GM21360 (cell line): ENCODE measurements at regions not wholly inside any gene's neighbourhood (a gene's known extent, or its start where the extent isn't known, plus 50 kb on each side); places are given as distances from the start of the nearest gene placed in this dataset.
"Not testable (repeated sequence)": the region's sequence is repeated elsewhere in the genome, so short reads cannot be mapped to it uniquely, and the experiment has no call there.

ENCODE experiments used
- ATAC-seq: cut with Tn5 transposase; IDR thresholded peaks from one replicate; pipeline ENCODE4 v1.9.1; 2021; ENCODE audit warnings: mild to moderate bottlenecking, moderate library complexity; ENCODE audit not compliant: unreplicated experiment

DNA sequence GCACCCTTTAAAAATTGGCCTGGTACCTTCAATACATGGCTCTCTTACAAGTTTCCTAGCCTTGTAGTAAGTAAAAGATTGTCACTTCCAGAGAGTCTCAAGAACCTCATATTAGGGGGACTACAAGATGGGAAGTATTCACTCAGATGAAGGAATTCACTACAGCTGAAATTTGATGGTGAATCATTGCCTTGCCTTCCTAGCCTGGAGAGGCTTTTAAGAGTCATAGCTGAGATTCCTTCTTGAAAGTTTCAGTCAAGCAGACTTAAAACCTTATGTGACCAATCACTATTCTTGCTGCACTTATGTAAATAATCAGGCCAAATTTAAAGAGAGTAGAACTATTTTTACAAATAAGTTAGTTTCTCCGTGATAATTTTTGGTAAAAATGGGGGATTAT, 451.6 kb downstream of the TRHDE start:
- ATAC-seq: no peak

DNA sequence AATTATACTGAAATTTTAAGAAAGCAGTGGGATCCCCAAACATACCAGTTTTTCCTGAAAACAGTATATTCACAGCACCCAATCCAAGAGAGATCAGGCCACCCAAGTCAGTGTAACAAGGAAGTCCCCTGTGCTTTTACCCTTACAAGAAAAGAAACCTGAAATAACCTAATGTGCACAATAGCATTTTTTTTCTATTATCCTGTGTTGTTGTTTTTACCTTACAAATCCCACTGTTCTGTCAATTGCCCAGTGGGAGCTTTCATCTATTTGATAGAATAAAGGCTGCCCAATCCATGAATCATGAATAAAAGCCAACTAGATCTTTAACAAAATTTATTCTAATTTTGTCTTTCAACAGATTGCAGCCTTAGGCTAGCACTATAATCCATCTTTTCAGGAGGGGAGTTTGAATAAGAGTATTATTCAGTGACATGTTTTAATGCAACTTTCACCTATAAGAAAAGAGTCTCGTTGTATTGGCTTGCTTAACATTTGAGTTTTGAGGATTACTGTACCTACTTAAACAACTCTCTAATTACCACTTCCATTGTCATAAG, 457.4 kb downstream of the TRHDE start:
- no peak for ATAC-seq

DNA sequence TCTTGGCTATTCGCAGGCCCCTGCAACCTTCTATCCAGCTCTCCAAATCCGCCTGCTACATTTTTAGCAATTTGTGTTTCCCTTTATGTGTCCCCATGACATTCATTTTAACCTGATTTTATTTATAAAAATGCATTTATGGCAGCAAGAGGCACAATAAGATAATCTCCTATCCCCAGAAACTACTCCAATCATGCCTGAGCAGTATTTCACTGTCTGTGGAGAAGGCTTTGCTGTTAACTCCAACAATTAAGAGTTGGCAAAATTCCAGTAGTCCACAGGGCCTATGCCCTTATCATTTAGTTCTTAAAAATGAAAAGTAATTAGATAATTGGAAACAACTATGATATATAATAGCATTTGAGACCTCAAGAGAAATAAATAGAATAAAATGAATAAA, 462.4 kb downstream of the TRHDE start:
- ATAC-seq: no peak

DNA sequence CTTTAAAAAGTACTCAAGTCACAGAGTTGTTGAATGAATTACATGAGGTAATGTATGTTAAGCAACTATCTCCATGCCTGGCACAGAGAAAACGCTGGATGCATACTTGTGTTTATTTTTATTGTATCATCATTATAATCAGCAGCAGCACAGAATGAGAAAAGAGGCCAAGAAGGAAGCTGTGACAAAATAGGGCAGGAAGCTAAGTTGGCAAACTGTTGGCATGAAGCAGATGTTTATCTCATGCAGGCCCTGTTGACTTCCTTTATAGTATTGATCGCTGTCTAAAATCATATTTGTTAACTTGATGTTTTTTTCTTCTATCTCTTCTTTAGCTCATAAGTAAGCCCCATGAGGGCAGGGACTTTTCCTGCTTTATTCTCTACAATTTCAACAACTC, 466.6 kb downstream of the TRHDE start:
- ATAC-seq: no peak

DNA sequence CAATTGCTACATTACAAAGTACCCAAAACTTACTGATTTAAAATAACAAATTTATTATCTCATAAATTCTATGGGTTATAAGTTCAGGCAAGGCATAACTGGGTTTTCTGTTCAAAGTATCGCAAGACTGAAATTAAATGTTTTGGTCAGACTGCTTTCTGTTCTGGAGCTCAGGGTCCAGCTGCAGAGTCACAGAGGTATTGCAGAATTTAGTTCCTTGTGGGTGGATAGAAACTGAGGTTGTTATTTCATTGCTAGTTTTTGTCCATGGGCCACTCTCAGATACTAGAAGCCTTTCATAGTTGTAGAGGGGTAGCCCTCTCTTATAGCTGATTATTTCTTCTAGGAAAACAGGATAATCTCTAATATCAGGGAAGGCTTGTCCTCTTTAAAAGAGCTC, 467.9 kb downstream of the TRHDE start:
- ATAC-seq: no peak

DNA sequence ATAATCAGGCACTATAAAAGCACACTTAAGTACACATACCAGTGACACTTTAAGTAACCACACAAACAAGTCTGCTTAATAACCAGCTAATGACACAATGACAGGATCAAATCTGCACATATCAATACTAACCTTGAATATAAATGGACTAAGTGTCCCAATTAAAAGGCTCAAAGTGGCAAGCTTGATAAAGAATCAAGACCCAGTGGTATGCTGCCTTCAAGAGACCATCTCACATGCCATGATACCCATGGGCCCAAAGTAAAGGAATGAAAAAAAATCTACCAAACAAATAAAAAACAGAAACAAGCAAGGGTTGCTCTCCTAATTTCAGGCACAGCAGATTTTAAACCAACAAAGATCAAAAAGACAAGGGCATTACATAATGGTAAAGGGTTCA, 470.4 kb downstream of the TRHDE start:
- no peak for ATAC-seq

DNA sequence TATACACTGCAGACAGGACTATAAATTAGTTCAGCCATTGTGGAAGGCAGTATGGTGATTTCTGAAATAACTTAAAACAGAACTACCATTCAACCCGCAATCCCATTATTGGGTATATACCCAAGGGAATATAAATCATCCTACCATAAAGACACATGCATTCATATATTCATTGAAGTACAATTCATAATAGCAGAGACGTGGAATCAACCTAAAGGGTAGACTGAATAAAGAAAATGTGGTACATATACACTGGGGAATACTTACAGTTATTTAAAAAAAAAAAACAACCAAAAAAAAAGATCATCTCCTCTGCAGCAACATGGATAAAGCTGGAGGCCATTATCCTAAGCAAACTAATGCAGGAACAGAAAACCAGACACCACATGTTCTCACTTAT, 473.9 kb downstream of the TRHDE start:
- no peak for ATAC-seq

DNA sequence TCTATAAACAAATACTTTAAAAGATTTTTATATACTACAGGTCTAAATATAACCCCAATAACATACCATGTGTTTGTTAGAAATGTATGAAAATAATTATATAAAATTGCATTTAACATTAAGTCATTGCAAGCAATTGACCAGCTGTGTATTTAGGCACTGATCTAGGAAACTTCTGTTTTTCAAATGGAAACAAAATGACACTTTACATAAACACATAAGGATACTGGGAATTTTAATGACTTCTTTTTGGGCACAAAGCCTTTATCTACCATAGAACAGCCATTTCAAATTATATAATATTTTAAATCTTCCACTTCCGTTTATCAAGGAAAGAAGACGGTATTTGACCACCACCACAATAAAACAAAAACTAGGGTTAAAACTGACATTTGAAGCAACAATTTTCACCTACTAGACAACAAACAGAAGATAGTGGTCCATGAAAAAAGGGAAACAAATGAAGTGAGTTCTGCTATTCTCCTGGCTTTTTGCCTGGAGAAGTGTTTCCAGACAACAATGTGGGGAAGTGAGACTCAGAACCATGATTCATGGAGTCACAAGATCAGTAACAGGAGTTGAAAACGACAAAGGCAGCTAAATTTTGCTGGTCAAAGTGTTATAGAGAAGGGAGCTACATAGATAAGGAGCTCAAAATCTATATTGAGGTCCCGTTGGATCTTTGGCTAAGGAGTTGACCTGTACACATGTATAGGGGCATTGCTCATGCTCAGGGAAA, 475.1 kb downstream of the TRHDE start:
- no peak for ATAC-seq

DNA sequence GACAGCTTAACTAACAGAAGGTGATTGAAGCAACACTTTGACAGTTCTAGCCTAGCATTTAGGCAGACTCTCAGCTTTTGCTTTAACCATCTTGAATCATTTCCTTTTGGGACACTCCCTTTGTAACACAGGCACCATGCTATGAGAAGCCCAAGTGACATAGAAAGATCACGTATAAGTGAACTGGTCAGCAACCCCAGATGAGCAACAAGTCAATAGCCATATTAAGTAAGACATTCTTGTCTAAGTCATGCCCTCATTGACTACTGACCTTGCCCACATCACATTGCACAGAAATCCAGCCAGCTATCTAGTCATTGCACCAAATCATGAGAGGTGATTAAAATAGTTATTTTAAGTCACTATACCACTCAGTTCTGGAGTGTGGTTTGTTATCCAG, 476.8 kb downstream of the TRHDE start:
- no peak for ATAC-seq

DNA sequence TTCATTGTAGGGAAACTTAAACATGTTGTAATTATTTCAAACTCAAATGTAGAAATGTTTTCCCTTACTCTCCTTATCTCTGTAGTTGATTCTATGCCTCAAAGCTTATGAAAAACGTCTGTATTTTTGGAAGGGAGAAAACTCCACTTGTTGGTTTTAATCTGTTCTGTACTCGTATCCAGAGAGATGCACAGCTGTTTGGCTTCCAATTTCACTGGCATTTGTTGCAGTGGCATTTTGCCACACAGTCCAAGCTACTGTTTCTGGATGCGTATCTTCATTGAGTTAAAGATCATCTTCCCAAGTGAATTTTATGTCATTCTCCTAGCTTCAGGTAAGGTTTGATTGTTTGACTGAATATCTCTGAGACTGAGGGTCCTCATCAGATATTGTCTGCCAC, 481.4 kb downstream of the TRHDE start:
- no peak for ATAC-seq

DNA sequence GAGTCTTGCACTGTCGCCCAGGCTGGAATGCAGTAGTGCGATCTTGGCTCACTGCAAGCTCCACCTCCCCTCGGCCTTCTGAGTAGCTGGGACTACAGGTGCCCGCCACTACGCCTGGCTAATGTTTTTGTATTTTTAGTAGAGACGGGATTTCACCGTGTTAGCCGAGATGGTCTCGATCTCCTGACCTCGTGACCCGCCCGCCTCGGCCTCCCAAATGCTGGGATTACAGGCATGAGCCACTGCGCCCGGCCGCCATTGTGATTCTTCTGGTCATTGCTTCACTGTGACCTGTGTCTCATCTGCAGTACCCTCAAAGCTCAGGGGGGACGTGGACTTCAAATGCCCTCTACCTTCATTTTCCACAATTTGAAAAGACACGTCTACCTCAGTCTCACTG, 481.9 kb downstream of the TRHDE start:
- ATAC-seq: not testable (repeated sequence)

DNA sequence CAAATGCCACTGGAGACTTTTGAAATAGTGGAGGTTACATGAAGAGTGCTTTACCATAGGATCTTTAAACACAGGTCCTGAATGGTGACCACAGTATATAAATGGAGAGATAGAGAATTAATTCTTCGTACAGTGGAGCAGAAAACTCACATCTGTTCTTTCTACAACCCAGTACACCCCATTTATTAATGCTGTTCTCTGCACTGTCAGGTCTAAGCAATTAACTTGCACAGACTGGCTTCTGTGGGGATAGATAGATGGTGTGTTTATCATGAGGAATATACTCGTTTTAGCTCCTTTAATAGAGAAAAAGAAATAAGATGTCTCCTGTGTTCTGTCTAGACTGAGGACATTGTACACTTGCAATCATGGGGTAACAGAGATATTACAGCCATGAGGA, 494.3 kb downstream of the TRHDE start:
- ATAC-seq: no peak

DNA sequence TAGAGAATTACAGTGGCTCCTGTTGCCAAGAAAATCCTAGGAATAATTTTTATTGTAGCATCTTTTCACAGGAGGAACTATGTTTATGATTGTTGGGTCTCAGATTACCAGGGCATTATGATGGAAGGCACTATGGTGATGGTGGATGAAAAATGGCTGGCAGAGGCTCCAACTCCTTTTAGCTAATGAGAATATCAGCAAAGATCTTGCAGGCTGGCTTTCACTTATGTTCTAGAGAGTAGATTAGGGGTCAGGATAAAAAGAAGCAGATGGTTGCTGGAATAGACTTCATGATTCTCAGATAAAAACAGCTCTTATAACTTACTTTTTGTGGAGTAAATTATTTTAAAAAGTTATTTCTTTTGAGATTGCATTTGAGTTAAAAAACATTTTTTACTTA, 501.9 kb downstream of the TRHDE start:
- no peak for ATAC-seq

DNA sequence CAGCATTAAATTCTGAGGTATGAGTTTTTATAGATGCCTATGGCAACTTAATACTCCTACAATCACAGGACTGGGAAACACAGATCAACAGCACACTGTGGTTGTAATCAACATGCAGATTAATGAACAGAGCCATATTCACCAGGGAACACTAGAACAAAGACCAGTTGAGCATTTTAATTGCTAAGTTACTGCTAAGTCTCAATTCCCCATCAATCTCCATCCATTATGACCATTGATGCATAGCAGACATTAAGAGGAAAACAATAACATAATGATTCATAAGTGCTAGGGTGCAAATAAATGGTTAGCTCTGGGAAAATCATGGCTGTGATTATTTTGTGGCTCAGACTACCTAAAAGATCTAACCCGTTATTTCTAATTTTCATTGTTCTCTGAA, 505.6 kb downstream of the TRHDE start:
- no peak for ATAC-seq

DNA sequence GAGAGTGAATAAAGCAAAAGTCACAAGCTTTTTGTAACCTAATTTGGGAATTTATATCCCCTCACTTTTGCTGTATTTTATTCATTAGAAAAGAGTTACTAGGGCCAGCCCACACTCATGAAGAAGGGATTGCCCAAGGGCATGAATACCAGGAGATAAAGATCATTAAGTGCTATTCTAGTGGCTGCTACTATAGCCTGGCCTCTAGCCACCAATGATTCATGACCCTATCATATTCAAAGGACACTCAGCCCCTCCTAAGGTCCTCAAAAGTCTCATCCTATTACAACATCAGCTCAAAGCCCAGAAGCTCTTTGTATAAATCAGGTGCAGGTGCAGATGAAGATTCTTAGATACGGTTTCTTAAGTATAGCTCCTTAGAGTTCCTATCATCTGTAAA, 518.1 kb downstream of the TRHDE start:
- no peak for ATAC-seq

DNA sequence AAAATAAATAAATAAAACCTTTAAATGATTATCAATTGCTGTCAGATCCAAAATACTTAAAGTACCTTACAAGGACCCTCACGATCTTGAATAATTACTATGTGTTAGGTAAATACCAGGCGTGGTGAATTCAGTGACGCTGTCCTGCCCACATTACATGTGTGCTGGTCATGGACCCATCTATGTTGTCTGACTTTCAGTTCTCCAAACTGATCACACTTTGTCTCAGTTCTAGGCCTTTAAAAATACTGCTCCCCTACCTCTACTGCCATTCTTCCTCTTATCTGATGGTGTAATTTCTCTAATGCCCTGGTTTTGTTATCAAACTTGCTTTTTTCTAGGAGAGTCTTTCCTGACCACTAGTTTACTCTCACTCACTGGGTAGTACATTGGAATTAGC, 520.7 kb downstream of the TRHDE start:
- no peak for ATAC-seq

DNA sequence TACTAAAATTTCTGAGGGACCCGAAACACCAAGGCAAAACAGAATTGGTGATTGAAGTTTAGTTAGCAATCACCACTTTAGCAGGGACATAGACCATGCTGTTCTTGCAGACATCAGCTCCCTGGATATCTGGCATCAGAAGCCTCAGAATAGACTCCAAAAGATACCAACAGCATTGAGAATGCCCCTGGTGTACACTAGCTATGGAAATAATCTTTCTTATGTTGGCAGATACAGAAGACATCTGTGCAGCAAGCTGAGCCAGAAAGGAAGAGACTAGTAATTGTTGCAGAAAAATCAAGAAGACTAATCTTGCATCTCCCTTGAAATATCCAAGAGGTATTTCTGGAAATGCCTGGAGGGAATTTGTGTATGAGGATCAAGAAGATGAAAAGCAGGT, 521.6 kb downstream of the TRHDE start:
- ATAC-seq: no peak

DNA sequence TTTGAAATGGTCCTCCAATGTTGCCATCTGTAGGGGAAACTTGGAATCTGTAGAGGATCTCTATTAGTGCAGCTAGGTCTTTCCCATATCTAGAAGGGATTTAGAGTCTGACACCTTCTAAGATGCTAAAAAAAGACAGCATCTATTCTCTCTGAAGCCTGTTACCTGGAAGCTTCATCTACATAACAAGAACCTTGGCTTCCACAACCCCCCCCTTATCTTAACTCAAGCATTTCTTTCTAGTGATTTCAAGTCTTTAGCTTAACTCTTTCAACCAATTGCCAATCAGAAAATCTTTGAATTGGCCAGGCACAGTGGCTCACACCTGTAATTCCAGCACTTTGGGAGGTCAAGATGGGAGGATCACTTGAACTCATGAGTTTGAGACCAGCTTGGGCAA, 543.3 kb downstream of the TRHDE start:
- ATAC-seq: no peak

DNA sequence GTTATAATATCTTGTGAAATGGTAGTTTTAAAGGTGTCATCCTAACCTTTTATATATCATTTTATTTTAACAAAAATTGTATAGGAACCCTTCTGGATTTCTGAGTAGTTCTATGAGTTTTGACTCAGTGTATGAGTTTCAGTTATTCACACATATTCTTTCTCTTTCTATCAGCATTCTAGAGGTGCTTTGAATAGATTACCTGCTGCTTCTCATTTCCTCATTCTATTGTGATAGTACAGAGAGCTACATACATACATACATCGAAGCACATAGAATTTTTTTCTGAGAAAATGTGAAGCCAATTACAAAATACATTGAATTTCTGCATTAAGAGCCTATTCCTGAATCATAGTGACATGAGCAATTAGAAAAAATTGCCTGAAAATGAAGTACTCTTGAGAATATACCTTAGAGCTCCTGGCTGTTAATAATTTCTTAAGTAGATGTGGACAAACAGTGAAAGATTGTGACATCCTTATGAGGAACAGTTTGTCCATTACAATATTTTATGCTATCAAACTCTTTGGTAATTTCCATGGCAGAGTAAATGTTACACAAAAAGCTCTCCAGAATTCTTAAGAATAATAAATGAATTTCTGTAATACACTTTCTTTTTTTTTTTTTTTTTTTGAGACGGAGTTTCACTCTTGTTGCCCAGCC, 556.6 kb downstream of the TRHDE start:
- no peak for ATAC-seq

DNA sequence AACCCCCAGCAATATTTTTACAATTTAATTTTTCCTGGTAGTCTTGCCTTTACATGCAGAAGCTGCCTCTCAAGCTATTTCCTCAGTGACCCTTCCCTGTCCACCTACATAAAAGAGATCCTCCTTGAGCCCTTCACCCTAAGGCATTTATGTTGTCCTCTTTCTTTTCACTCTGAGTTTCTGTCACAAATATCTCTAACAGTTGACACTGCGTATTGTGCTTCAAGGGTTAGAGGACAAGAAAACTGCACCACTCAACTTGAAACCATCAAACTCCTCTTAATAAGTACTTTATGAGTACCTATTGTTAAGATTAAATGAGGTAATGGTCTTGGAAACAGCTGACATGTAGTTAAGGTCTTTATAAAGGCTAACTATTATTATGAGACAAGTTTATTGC, 557.7 kb downstream of the TRHDE start:
- ATAC-seq: no peak

DNA sequence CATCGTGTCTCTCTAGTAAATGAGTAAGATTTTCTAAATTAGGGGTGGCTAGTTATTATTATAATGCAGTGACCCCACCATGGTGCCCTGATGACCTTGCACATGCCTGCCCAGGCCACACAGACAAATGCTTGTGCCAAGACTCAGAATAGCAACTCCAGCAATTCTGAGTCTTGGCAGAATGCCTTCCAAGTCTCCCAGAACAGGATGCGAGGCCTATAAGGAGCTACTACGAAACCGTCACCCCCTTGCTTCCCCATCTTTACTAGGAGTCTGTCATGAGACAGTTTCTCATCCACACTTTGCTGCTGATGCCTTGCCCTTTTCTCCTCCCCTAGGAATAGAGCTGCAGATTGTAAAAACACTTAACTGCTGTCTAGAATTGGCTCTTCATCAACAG, 559.9 kb downstream of the TRHDE start:
- ATAC-seq: no peak

DNA sequence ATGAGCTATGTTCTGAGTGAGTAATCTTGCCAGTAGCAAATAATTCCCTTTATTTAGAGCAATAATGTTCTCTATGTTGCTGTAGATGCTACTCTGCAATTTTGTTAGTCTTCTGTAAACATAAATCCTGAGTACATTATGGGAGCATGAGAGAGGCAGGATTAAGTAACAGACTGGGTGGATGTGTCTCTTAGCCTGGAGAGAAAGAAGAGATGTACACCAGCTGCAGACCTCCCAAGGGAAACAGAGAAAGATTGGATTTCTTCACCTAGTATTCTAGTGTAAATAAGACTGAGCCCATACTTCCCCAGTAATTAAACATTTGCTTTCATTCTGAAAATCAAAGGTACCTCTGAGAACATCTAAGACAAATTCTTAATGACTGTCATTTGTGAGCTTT, 564.0 kb downstream of the TRHDE start:
- ATAC-seq: no peak

DNA sequence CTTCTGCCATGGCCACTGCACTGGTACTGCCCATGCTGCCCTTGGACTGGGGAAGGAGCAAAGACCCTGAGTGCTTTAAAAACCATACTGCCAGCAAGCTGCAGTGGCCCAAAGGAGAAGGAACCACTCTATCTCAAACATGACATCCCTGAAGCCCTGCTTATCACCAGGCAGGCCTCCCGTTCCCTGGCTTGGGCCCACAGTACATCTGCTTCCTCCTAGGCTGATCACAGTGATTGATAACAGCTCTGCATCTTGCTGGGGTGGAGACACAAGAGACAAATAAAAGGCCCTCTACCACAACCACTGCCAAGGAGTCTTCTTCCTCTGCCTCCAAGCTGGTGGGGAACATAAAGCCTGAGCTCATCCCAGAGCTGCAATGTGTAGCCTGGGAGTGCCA, 567.5 kb downstream of the TRHDE start:
- ATAC-seq: no peak
